HUES64 (cell line): ENCODE measurements at regions not wholly inside any gene's neighbourhood (a gene's known extent, or its start where the extent isn't known, plus 50 kb on each side); places are given as distances from the start of the nearest gene placed in this dataset.

ENCODE experiments used
- H3K27ac ChIP-seq: 2 replicates; pipeline ENCODE4 v1.7.0; 2013; ENCODE audit warnings: low read depth, low read length, inconsistent platforms
- H3K27me3 ChIP-seq: 2 replicates; pipeline ENCODE4 v1.6.1; 2013; ENCODE audit warnings: mild to moderate bottlenecking, low read length; ENCODE audit not compliant: insufficient read depth
- H3K36me3 ChIP-seq: 2 replicates; pipeline ENCODE4 v1.6.1; 2013; ENCODE audit warnings: mild to moderate bottlenecking, low read length; ENCODE audit not compliant: insufficient read depth
- H3K4me1 ChIP-seq: 2 replicates; pipeline ENCODE4 v1.6.1; 2013; ENCODE audit warnings: mild to moderate bottlenecking, low read length, moderate library complexity; ENCODE audit not compliant: insufficient read depth
- H3K4me3 ChIP-seq: 2 replicates; pipeline ENCODE4 v1.5.1; 2013; ENCODE audit warnings: mild to moderate bottlenecking, low read length, moderate library complexity
- H3K9ac ChIP-seq: 2 replicates; pipeline ENCODE4 v1.6.1; 2013; ENCODE audit warnings: mild to moderate bottlenecking, low read depth, low read length
- H3K9me3 ChIP-seq: 2 replicates; pipeline ENCODE4 v1.6.1; 2013; ENCODE audit warnings: low read depth, low read length; ENCODE audit not compliant: insufficient read depth
- WGBS: fragments of 150-250, 120-280 bp; methylation state at CpG from one replicate; pipeline ENCODE4 v1.1.7; 2013; ENCODE audit warnings: missing lambda C conversion rate; 5-methylcytosine and 5-hydroxymethylcytosine counted together

DNA sequence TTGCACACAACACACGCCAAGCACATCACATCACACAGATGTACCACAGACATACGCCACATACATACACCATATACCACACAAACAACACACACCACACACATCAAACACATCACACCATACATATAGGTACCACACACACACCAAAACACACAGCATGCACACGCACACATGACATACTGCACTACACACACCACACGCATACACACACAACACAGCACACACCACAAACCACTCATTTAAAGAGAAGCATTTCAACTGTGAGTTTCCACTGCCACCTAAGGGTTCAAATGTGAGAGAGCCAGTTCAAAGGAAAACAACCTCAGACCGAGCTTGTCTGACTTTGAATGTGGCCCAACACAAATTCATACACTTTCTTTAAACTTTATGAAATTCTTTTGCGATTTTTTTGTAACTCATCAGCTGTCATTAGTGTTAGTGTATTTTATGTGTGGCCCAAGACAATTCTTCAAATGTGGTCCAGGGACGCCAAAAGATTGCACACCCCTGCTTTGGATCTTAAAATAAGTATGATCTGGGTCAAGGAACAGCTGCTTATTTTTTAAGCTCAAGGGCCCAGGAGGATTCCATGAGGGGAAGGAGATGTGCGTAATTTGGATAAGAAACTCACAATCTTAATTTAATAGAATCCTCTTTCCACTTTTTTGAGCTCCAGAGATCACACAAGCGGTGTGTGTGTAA is 494.6 kb downstream of the GADD45G start:
- WGBS: 92% methylated on average over 8 of the region's 9 CpGs
- no peaks in the 10 kb centered on the region for H3K36me3 ChIP-seq
- H3K27me3 ChIP-seq: no peaks in the 10 kb centered on the region
- H3K9ac ChIP-seq: no peak overlapping the region
- H3K9me3 ChIP-seq: no peaks in the 10 kb centered on the region
- no peaks in the 10 kb centered on the region for H3K4me1 ChIP-seq
- H3K4me3 ChIP-seq: no peak overlapping the region
- H3K27ac ChIP-seq: no peak overlapping the region

DNA sequence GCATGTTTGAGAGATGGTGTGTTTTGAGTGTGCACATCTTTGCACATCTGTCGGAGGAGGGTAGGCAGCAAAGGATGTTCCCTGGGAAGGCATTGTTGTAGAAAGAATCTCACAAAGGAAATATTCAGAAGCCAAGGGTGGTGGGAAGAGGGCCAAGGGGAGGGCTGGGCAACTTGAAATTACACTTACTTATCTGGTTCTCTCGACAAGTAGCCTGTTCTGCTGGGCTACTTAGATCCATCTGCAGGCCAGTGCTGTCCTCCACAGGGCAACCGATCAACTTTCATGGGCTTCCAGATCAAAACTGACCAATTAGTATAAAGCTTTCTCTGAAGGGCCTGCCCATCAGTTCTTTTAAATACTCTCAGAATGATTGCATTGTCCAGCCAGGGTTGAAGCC is 495.2 kb downstream of the GADD45G start:
- Histone ChIP-seq H3K9ac (no peak overlapping the region), H3K27ac (no peak overlapping the region), H3K36me3 (no peaks in the 10 kb centered on the region), H3K4me1 (no peaks in the 10 kb centered on the region), H3K27me3 (no peaks in the 10 kb centered on the region), H3K9me3 (no peaks in the 10 kb centered on the region), H3K4me3 (no peak overlapping the region)
- WGBS: 82% methylated on average over 3 of the region's 3 CpGs

GRCh38 chr9:90102292-90102901 is 497.6 kb downstream of the GADD45G start:
- Histone ChIP-seq H3K36me3 (no peaks in the 10 kb centered on the region), H3K4me1 (no peaks in the 10 kb centered on the region), H3K9me3 (no peaks in the 10 kb centered on the region), H3K27me3 (no peaks in the 10 kb centered on the region), H3K4me3 (no peak overlapping the region), H3K27ac (no peak overlapping the region), H3K9ac (no peak overlapping the region)
- 28% methylated on average over 6 of the region's 6 CpGs for WGBS

DNA sequence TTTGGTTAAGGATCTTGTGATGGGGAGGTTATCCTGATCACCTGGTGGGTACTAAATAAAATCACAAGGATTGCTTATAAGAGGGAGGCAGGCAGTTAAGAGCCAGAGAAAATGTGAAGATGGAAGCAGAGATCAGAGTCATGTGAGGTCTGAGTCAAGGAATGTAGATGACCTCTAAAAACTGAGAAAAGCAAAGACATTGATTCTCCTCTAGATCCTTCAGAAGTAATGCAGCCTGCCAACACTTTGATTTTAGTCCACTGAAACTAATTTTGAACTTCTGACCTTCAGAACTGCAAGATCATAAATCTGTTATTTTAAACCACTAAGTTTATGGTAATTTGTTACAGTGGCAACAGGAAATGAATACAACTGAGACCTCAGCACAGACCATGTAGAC is 499.0 kb downstream of the GADD45G start:
- no peaks in the 10 kb centered on the region for H3K9me3 ChIP-seq
- no peaks in the 10 kb centered on the region for H3K27me3 ChIP-seq
- H3K36me3 ChIP-seq: no peaks in the 10 kb centered on the region
- no peak overlapping the region for H3K9ac ChIP-seq
- H3K4me1 ChIP-seq: no peaks in the 10 kb centered on the region
- H3K4me3 ChIP-seq: no peak overlapping the region
- no peak overlapping the region for H3K27ac ChIP-seq

GRCh38 chr9:90105773-90106172 is 501.0 kb downstream of the GADD45G start:
- Histone ChIP-seq H3K9ac (no peak overlapping the region), H3K27me3 (no peaks in the 10 kb centered on the region), H3K4me1 (no peaks in the 10 kb centered on the region), H3K9me3 (no peaks in the 10 kb centered on the region), H3K27ac (no peak overlapping the region), H3K4me3 (no peak overlapping the region), H3K36me3 (no peaks in the 10 kb centered on the region)
- 100% methylated on average over 1 of the region's 1 CpG for WGBS

DNA sequence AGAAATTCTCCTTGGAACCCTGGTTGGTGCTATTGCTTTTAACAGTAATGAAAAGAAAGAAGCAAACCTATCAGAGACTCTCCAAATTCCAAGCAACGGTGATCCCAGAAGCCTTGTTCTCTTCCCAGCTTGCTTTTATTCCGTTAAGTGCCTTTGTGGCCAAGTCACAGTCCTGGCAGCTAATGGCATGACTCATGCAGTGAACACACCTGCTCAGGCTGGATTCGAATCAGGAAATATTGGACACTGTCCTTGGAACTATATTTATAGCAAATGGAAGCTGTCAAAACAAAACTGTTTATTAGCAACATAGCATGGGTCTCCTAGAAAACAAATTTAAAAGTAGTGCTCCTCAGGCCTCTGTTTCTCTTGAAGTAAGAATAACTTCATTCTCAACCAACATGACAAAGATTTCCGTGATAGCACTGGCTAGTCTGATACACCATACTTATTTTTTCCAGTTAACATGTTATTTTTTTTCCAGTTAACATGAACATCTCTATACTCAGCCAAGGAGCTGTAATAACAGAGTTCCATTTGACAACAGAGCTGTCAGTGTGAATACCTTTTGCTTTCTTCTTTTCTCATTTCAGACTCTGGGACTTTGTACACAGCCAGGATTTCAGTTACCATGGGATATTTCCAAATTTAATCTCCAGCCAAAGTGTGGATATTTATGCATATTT is 502.4 kb downstream of the GADD45G start:
- H3K27ac ChIP-seq: no peak overlapping the region
- WGBS: 86% methylated on average over 4 of the region's 4 CpGs

GRCh38 chr9:90107726-90108655 is 503.2 kb downstream of the GADD45G start:
- Histone ChIP-seq H3K9me3 (no peaks in the 10 kb centered on the region), H3K27ac (no peak overlapping the region), H3K9ac (no peak overlapping the region), H3K4me1 (no peaks in the 10 kb centered on the region), H3K27me3 (no peaks in the 10 kb centered on the region), H3K36me3 (no peaks in the 10 kb centered on the region), H3K4me3 (no peak overlapping the region)
- 89% methylated on average over 7 of the region's 7 CpGs for WGBS

More for the DNA sequence above, 502.4 kb downstream of the GADD45G start:
- H3K9me3 ChIP-seq: no peaks in the 10 kb centered on the region
- no peaks in the 10 kb centered on the region for H3K36me3 ChIP-seq
- H3K27me3 ChIP-seq: no peaks in the 10 kb centered on the region
- H3K4me3 ChIP-seq: no peak overlapping the region
- H3K4me1 ChIP-seq: no peaks in the 10 kb centered on the region
- no peak overlapping the region for H3K9ac ChIP-seq

- WGBS: 79% methylated on average over 4 of the region's 4 CpGs
- Histone ChIP-seq H3K9ac (no peak overlapping the region), H3K4me3 (no peak overlapping the region), H3K27me3 (no peaks in the 10 kb centered on the region), H3K36me3 (no peaks in the 10 kb centered on the region), H3K4me1 (no peaks in the 10 kb centered on the region), H3K27ac (no peak overlapping the region), H3K9me3 (no peaks in the 10 kb centered on the region)
Measured at GRCh38 chr9:90112788-90113187, 508.0 kb downstream of the GADD45G start.

DNA sequence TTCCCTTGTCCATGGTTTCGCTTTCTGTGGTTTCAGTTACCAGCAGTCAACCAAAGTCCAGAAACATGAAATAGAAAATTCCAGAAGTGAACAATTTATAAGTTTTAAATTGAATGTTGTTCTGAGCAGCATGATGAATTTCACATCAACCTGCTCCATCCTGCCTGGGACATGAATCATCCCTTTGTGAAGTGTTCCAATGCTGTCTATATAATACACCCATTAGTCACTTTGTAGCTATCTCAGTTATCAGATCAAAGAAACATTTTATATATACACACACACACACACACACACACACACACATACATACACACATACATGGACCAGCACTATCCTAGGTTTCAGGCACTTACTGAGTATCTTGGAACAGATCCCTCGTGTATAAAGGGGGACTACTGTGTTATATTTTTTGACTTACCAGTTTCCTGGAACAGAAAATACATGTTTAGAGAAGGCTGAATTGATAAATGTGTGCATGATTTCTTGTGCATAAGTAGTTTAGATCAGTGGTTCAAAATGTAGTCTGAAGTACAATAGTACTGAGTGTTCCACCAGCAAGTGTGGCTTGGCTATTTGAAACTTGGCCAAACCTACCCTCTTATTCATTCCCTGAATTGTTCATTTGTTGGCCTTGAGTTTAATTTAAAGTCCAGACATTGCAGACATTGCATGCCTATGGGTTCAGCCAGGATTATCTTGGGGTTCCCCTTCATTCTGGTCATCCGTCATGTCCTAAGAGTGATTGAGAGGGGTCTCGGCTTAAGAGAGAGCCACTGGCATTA is 510.0 kb downstream of the GADD45G start:
- H3K9ac ChIP-seq: no peak overlapping the region
- no peak overlapping the region for H3K4me3 ChIP-seq
- H3K9me3 ChIP-seq: no peaks in the 10 kb centered on the region
- no peak overlapping the region for H3K27ac ChIP-seq
- no peaks in the 10 kb centered on the region for H3K36me3 ChIP-seq
- H3K27me3 ChIP-seq: no peaks in the 10 kb centered on the region
- H3K4me1 ChIP-seq: no peaks in the 10 kb centered on the region
- WGBS: 87% methylated on average over 4 of the region's 4 CpGs

DNA sequence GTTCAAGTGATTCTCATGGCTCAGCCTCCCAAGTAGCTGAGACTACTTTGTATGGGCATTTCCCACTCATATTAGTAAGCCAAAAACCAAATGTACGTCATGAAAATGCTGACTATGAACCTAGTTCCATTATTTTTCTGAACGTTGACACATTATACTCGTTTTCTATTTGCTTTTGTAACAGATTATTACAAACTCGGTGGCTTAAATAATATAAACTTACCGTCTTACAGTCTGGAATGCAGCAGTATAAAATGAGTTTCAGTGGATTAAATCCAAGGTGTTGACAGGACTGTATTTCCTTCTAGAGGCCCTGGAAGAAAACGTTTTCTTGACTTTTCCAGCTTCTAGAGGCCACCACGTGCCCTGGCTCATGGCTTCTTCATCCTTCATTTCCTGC is 517.0 kb downstream of the GADD45G start:
- Histone ChIP-seq H3K9ac (no peak overlapping the region), H3K27ac (no peak overlapping the region), H3K36me3 (no peaks in the 10 kb centered on the region), H3K9me3 (no peaks in the 10 kb centered on the region), H3K27me3 (no peaks in the 10 kb centered on the region), H3K4me1 (no peaks in the 10 kb centered on the region), H3K4me3 (no peak overlapping the region)
- 92% methylated on average over 7 of the region's 7 CpGs for WGBS
